NB4 (cell line): ENCODE measurements at regions not wholly inside any gene's neighbourhood (a gene's known extent, or its start where the extent isn't known, plus 50 kb on each side); places are given as distances from the start of the nearest gene placed in this dataset.
A peak's percentile ranks its signal among the peaks of the same experiment; 100 is the strongest.

Experiments
- DNase-seq: peaks from one replicate; pipeline ENCODE4 v3.0.0; 2010; ENCODE audit warnings: low read depth
- H3K4me3 ChIP-seq: one replicate; pipeline ENCODE4 v1.5.1; 2011; ENCODE audit warnings: mild to moderate bottlenecking, low read depth, low read length, moderate library complexity
- MYC ChIP-seq: IDR thresholded peaks from 2 replicates; pipeline ENCODE4 v1.6.1; 2011; ENCODE audit warnings: low read depth, low read length
- POLR2A ChIP-seq: IDR thresholded peaks from 2 replicates; pipeline ENCODE4 v1.6.1; 2011; ENCODE audit warnings: mild to moderate bottlenecking; ENCODE audit not compliant: insufficient read length; ENCODE audit errors: extremely low read depth
- TF ChIP-seq, protein P1 (sequence below): IDR thresholded peaks from one replicate; pipeline ENCODE4 v1.5.1; 2012; ENCODE audit warnings: low read depth, low read length
- TF ChIP-seq, protein P2 (sequence below): IDR thresholded peaks from 2 replicates; pipeline ENCODE4 v1.6.1; 2011; ENCODE audit warnings: low read depth, low read length

DNA sequence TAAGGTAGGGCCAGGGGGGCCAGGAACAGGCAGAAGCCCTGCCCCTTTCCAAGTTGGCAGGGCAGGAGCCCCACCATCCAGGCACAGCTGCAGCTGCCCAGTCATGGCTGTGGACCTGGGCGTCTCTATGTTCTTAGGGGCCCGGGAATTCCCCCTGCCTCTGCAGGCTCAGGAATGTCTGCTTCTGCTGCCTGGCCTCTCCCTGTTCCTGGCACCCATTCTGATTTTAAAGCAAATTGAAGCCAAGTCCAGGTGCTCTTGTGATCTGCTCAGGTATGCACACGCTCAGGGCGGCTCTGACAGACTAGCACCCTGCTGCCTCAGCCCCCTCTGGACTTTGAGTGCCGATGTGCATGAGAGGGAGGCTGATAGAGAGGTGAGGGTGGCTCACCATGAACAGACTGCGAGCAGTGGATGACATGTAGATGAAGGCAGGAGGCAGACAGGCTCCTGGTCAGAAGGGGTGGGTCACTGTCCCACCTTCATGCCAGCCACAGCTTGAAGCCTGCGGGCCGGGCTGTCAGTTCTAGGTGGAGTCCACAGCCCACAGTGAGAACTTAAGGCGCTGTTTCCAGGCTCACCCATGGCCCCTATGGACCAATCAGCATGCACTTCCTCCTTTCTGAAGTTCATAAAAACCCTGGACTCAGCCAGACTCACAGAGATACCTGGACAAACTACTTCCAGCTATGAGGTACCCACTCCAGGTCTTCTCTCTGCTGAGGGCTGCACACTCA is 747.8 kb upstream of the GBE1 start:
- no peak overlapping the region for H3K4me3 ChIP-seq
- no peak for DNase-seq

DNA sequence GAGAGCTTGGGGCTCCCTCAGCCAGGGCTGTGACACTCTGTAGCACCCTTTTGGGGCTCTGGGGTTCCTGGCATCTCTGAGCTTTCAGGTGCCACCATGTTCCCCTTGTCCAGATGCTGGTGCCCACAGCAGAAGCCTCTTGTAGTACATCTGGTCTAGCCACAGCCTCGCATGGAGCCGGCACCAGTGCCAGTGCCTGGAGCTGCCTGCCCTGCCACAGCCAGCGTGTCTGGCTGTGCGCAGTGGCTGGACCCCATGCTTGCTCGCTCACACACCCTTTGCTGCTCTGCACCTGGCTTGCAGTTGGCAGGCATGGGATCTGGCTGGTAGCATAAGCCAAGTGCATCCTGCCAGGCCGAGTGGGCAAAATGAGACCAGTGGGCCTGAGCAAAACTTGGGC is 744.8 kb upstream of the GBE1 start:
- TF ChIP-seq POLR2A, result no peak
- TF ChIP-seq, protein P1, sequence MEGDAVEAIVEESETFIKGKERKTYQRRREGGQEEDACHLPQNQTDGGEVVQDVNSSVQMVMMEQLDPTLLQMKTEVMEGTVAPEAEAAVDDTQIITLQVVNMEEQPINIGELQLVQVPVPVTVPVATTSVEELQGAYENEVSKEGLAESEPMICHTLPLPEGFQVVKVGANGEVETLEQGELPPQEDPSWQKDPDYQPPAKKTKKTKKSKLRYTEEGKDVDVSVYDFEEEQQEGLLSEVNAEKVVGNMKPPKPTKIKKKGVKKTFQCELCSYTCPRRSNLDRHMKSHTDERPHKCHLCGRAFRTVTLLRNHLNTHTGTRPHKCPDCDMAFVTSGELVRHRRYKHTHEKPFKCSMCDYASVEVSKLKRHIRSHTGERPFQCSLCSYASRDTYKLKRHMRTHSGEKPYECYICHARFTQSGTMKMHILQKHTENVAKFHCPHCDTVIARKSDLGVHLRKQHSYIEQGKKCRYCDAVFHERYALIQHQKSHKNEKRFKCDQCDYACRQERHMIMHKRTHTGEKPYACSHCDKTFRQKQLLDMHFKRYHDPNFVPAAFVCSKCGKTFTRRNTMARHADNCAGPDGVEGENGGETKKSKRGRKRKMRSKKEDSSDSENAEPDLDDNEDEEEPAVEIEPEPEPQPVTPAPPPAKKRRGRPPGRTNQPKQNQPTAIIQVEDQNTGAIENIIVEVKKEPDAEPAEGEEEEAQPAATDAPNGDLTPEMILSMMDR, result no peak
- no peak for DNase-seq
- no peak overlapping the region for H3K4me3 ChIP-seq

More for the DNA sequence above, 747.8 kb upstream of the GBE1 start:
- TF ChIP-seq, protein P2, sequence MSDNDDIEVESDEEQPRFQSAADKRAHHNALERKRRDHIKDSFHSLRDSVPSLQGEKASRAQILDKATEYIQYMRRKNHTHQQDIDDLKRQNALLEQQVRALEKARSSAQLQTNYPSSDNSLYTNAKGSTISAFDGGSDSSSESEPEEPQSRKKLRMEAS, result no peak
- TF ChIP-seq, protein P1, result no peak
- no peak for TF ChIP-seq POLR2A
- no peak for TF ChIP-seq MYC

DNA sequence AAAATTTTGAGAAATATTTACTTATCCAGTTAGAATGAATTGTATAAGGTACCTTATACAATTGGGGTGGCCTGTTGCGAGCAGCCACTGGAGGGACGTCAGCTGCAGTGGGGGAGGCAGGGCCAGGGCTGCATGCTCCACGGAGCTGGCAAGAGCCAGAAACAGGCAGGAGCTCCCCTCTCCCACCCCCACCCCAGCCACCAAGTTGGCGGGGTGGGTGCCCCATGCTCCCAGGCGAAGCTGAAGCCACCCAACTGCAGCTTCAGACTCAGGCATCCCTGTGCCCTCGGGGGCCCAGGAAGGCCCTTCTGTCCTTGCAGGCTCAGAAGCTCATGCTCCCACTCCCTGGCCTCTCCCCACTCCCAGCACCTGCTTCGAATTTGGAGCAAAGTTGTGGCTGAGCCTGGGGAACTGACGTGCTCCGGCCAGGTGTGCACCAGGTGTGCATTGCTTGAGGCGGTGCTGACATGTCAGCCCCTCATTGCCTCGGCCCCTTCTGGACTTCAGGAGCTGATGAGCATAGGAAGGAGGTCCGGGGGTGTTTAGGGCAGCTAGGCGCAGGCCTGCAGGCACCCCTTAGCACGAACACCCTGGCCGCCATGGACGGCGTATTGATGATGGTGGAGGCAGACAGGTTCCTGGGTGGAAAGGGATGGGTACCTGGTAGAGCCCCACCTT is 743.8 kb upstream of the GBE1 start:
- H3K4me3 ChIP-seq, result no peak overlapping the region
- no peak for DNase-seq
- TF ChIP-seq POLR2A, result no peak
- TF ChIP-seq MYC, result no peak
- TF ChIP-seq, protein P2, result no peak
- TF ChIP-seq, protein P1, result no peak

DNA sequence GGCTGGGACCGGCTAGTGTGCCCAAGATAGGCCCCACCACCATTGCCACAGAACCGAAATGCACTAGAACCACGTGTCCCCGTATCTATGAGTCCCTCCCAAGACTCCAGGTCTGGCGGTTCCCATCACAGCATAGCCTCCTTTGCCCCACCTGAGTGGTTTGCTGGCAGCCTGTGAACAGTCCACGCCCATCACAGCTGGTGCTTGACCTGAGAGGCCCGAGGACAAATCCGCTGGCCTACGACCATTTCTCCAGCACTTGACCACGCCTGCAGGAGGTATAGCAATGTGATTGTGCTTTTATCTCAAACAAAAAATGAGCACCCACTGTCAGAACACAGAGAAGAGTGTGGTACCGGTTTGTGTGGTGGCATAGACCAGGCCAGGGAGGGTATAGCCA is 736.7 kb upstream of the GBE1 start:
- DNase-seq, result no peak
- H3K4me3 ChIP-seq, result no peak overlapping the region
- TF ChIP-seq POLR2A (no peak), MYC (no peak)
- TF ChIP-seq, protein P2, result no peak
- TF ChIP-seq, protein P1, result no peak

DNA sequence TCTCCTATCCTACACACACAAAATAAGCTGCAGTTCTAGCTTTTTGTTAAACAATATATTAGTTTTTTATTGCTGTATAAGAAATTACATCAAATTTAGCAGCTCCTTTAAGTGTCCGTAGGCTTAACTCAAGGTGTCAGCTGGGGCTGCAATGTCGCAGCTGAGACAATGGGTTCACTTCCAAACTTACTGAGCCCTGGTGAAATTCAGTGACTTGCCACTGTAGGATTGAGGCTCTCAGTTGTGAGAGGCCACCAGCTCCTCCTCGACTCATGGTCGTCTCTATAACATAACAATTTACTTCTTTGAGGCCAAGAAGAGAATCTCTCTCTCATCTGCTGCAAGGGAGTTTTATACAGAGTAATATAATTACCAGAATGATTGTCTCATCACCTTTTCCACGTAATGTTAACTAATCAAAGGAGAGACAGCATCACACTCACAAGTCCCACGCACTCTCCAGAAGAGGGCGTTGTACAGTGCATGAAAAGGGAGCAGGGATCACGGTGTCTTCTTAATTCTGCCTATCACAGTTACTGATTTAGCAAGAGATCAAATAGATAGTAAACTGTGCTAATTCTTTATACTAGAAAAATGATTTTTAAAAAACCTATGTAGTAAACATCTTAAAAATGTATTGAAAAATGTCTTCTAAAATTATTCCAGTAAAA is 735.6 kb upstream of the GBE1 start:
- TF ChIP-seq, protein P1, result peak; percentile 61
- no peak for TF ChIP-seq MYC
- no peak for TF ChIP-seq POLR2A
- no peak overlapping the region for H3K4me3 ChIP-seq
- peak; percentile 49 for DNase-seq
